ENCODE measurements at regions not wholly inside any gene's neighbourhood (a gene's known extent, or its start where the extent isn't known, plus 50 kb on each side); places are given as distances from the start of the nearest gene placed in this dataset.
"Not testable (repeated sequence)": the region's sequence is repeated elsewhere in the genome, so short reads cannot be mapped to it uniquely, and the experiment has no call there.

DNA sequence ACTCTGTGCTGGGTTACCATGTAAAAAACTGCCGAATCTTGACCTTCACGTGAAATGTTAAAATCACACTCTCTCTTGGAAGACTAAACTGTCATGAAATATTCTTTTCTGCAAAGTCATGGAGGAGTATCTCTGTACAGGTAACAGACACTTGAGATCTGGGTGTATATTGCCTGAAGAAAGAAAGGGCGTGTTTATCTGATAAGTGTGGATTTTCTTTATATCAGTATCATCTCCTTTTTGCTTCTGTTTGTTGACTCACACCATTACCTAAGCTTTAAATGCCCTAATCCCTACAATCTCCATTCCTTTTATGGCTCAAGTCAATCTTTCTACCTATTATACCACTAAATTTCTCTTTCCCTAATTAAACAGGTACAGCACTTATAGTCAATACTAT, 673.2 kb upstream of the SOX9 start:
- TF ChIP-seq EZH2 (IDR thresholded peaks at IDR 0.05; ENCODE audit: borderline replicate concordance, low read depth, low read length, poor library complexity, severe bottlenecking), result no peak
- TF ChIP-seq, protein P1, sequence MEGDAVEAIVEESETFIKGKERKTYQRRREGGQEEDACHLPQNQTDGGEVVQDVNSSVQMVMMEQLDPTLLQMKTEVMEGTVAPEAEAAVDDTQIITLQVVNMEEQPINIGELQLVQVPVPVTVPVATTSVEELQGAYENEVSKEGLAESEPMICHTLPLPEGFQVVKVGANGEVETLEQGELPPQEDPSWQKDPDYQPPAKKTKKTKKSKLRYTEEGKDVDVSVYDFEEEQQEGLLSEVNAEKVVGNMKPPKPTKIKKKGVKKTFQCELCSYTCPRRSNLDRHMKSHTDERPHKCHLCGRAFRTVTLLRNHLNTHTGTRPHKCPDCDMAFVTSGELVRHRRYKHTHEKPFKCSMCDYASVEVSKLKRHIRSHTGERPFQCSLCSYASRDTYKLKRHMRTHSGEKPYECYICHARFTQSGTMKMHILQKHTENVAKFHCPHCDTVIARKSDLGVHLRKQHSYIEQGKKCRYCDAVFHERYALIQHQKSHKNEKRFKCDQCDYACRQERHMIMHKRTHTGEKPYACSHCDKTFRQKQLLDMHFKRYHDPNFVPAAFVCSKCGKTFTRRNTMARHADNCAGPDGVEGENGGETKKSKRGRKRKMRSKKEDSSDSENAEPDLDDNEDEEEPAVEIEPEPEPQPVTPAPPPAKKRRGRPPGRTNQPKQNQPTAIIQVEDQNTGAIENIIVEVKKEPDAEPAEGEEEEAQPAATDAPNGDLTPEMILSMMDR (conservative IDR thresholded peaks at IDR 0.05; ENCODE audit: low read depth, low read length), result no peak
- Histone ChIP-seq H3K4me3 (ENCODE audit: low read depth, low read length, poor library complexity, severe bottlenecking) (no peak overlapping the region), H3K27me3 (replicated peaks; ENCODE audit: insufficient read depth, low read depth, low read length, poor library complexity) (no peaks in the 10 kb centered on the region), H3K4me1 (ENCODE audit: insufficient read depth, low read length, poor library complexity, severe bottlenecking) (no peaks in the 10 kb centered on the region), H3K36me3 (ENCODE audit: insufficient read depth, low read length, poor library complexity, severe bottlenecking) (no peaks in the 10 kb centered on the region), H3K27ac (ENCODE audit: low read depth, low read length, poor library complexity, severe bottlenecking) (no peak overlapping the region), H3K9me3 (ENCODE audit: low read depth, low read length, poor library complexity, severe bottlenecking) (no peaks in the 10 kb centered on the region)
- no TSS peak for BruUV-seq (replicated peaks)
- ChIA-PET POLR2A (ENCODE audit: low non-redundant PET) (no interaction called here), CTCF (no interaction called here)
- intact Hi-C loops (cut with micrococcal nuclease; ENCODE audit: unreplicated experiment), result no loop called here
- no peak for DNase-seq (ENCODE audit: low spot score)

DNA sequence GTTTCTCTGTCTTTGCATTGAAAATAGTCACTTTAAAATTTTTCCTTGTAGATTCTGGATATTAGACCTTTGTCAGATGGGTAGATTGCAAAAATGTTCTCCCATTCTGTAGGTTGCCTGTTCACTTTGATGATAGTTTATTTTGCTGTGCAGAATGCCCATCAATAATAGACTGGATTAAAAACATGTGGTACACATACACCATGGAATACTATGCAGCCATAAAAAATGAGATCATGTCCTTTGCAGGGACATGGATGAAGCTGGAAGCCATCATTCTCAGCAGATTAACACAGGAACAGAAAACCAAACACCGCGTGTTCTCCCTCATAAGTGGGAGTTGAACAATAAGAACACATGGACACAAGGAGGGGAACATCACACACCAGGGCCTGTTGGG, 670.2 kb upstream of the SOX9 start:
- H3K4me1 ChIP-seq (ENCODE audit: insufficient read depth, low read length, poor library complexity, severe bottlenecking); BruUV-seq (replicated peaks); H3K36me3 ChIP-seq (ENCODE audit: insufficient read depth, low read length, poor library complexity, severe bottlenecking); H3K4me3 ChIP-seq (ENCODE audit: low read depth, low read length, poor library complexity, severe bottlenecking); H3K27me3 ChIP-seq (replicated peaks; ENCODE audit: insufficient read depth, low read depth, low read length, poor library complexity); H3K9me3 ChIP-seq (ENCODE audit: low read depth, low read length, poor library complexity, severe bottlenecking); intact Hi-C loops (cut with micrococcal nuclease; ENCODE audit: unreplicated experiment); CTCF ChIA-PET; H3K27ac ChIP-seq (ENCODE audit: low read depth, low read length, poor library complexity, severe bottlenecking); DNase-seq (ENCODE audit: low spot score); POLR2A ChIA-PET (ENCODE audit: low non-redundant PET): not testable (repeated sequence)

DNA sequence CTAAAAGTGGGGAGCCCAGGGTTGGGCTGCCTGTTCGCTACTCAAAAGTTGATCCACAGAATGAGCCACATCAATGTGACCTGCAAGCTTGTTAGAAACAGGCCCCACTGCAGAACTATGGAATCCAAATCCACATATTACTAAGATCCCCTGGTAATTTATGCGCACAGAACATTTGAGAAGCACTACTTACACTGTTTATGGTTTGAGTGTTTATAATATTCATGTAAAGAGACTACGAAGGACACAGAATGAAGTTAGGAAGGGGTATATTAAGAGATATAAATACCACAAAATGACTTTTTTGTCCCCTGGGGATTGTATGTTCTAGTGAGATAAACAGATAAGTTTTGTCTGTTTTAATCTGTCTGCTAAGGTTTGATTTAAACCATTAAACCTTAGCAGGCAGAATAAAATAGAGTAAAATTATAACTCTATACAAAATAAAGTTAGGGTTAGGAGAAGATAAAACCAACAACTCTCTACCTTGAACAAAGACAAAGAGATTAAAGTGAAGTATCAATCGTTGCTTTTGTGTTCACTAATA, 666.9 kb upstream of the SOX9 start:
- H3K27ac ChIP-seq (ENCODE audit: low read depth, low read length, poor library complexity, severe bottlenecking), result no peak overlapping the region
- H3K36me3 ChIP-seq (ENCODE audit: insufficient read depth, low read length, poor library complexity, severe bottlenecking), result no peaks in the 10 kb centered on the region
- no peaks in the 10 kb centered on the region for H3K9me3 ChIP-seq (ENCODE audit: low read depth, low read length, poor library complexity, severe bottlenecking)
- TF ChIP-seq, protein P1 (conservative IDR thresholded peaks at IDR 0.05; ENCODE audit: low read depth, low read length), result no peak
- no peak for TF ChIP-seq EZH2 (IDR thresholded peaks at IDR 0.05; ENCODE audit: borderline replicate concordance, low read depth, low read length, poor library complexity, severe bottlenecking)
- CTCF ChIA-PET, result no interaction called here
- no peaks in the 10 kb centered on the region for H3K4me1 ChIP-seq (ENCODE audit: insufficient read depth, low read length, poor library complexity, severe bottlenecking)
- no peak for DNase-seq (ENCODE audit: low spot score)
- intact Hi-C loops (cut with micrococcal nuclease; ENCODE audit: unreplicated experiment), result no loop called here
- H3K4me3 ChIP-seq (ENCODE audit: low read depth, low read length, poor library complexity, severe bottlenecking), result no peak overlapping the region
- no TSS peak for BruUV-seq (replicated peaks)
- POLR2A ChIA-PET (ENCODE audit: low non-redundant PET), result no interaction called here
- no peaks in the 10 kb centered on the region for H3K27me3 ChIP-seq (replicated peaks; ENCODE audit: insufficient read depth, low read depth, low read length, poor library complexity)

DNA sequence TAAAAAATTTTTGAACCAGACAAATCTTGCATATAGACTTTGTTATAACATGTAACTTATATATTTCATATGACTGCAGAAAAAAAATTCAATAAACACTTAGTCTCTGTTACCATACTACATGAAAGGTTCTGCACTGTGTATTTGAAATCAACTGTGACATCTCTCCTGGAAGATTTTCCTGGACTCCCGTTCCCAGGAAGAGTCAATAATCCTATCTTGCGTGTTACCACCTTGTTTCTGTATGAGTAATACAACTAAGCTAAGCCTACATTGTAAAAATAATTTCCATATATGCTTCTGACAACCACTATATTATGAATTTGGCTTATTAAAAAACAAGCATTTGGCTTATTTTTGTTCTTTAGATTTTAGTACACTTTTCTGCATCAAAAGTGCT, 665.6 kb upstream of the SOX9 start:
- BruUV-seq (replicated peaks), result no TSS peak
- Histone ChIP-seq H3K4me3 (ENCODE audit: low read depth, low read length, poor library complexity, severe bottlenecking) (no peak overlapping the region), H3K9me3 (ENCODE audit: low read depth, low read length, poor library complexity, severe bottlenecking) (no peaks in the 10 kb centered on the region), H3K27me3 (replicated peaks; ENCODE audit: insufficient read depth, low read depth, low read length, poor library complexity) (no peaks in the 10 kb centered on the region), H3K36me3 (ENCODE audit: insufficient read depth, low read length, poor library complexity, severe bottlenecking) (no peaks in the 10 kb centered on the region), H3K4me1 (ENCODE audit: insufficient read depth, low read length, poor library complexity, severe bottlenecking) (no peaks in the 10 kb centered on the region), H3K27ac (ENCODE audit: low read depth, low read length, poor library complexity, severe bottlenecking) (no peak overlapping the region)
- CTCF ChIA-PET, result no interaction called here
- intact Hi-C loops (cut with micrococcal nuclease; ENCODE audit: unreplicated experiment), result no loop called here
- POLR2A ChIA-PET (ENCODE audit: low non-redundant PET), result no interaction called here
- no peak for TF ChIP-seq EZH2 (IDR thresholded peaks at IDR 0.05; ENCODE audit: borderline replicate concordance, low read depth, low read length, poor library complexity, severe bottlenecking)
- TF ChIP-seq, protein P1 (conservative IDR thresholded peaks at IDR 0.05; ENCODE audit: low read depth, low read length), result no peak
- DNase-seq (ENCODE audit: low spot score), result no peak
